Glutamatergic neuron (in vitro differentiated cells): ENCODE measurements at regions not wholly inside any gene's neighbourhood (a gene's known extent, or its start where the extent isn't known, plus 50 kb on each side); places are given as distances from the start of the nearest gene placed in this dataset.

Source experiments
- DNase-seq: peaks from one replicate; pipeline ENCODE4 v3.0.0; 2022
- H3K27ac Mint-ChIP-seq: one replicate; pipeline ENCODE4 v1.8.0; 2020; ENCODE audit warnings: mild to moderate bottlenecking, mixed read lengths, inconsistent platforms; ENCODE audit not compliant: unreplicated experiment
- H3K27me3 Mint-ChIP-seq: one replicate; pipeline ENCODE4 v1.8.0; 2020; ENCODE audit warnings: mild to moderate bottlenecking, moderate library complexity, mixed read lengths, inconsistent platforms; ENCODE audit not compliant: unreplicated experiment
- H3K36me3 Mint-ChIP-seq: one replicate; pipeline ENCODE4 v1.8.0; 2020; ENCODE audit warnings: mild to moderate bottlenecking, mixed read lengths, inconsistent platforms; ENCODE audit not compliant: unreplicated experiment
- H3K4me1 Mint-ChIP-seq: one replicate; pipeline ENCODE4 v1.8.0; 2020; ENCODE audit warnings: mild to moderate bottlenecking, low read depth, mixed read lengths, inconsistent platforms; ENCODE audit not compliant: unreplicated experiment
- H3K4me3 Mint-ChIP-seq: one replicate; pipeline ENCODE4 v1.8.0; 2020; ENCODE audit warnings: mild to moderate bottlenecking, mixed read lengths, inconsistent platforms; ENCODE audit not compliant: unreplicated experiment
- H3K9me3 Mint-ChIP-seq: one replicate; pipeline ENCODE4 v1.8.0; 2020; ENCODE audit warnings: mild to moderate bottlenecking, moderate library complexity, mixed read lengths, inconsistent platforms; ENCODE audit not compliant: unreplicated experiment
- TF ChIP-seq, protein P1 (sequence below): fragments of 200-600 bp; sonication (generic); IDR thresholded peaks from one replicate; pipeline ENCODE4 v1.5.0; 2021; ENCODE audit not compliant: partially characterized antibody, unreplicated experiment

DNA sequence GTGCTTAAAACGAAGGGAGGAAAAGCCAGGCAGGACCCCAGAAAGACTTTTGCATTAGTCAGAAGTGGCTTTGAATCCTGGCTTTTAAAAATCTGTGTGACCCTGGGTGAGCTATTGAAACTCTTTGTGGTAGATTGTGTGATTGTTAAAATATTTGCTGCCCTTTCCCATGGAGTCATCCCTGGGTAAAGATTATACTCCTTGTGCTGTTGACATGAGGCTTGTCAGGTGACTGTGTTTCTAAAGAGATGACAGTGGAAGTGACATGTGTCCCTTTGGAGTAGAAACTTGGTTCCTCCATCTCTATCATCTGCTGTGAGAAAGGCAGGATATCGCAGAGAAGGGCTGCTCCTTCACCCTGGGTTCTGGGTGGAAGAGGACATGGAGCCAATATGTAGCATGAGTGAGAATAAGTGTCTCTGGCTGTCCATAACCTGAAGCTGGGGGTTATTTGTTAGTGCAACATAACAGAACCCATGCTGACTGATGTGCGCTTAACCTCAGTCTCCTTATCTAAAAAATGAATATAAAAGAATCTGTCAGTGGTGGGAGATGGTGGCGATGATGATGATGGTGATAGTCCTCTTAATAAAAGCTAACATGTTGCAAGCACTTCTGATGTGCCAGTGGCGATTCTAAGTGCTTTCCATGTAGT is 187.6 kb downstream of the RHOU start:
- Mint-ChIP-seq H3K27ac (no peak overlapping the region), H3K9me3 (peaks cover 6% of the 10 kb centered on the region), H3K4me3 (no peak overlapping the region), H3K36me3 (peaks cover 8% of the 10 kb centered on the region), H3K27me3 (peaks cover 2% of the 10 kb centered on the region), H3K4me1 (peaks cover 17% of the 10 kb centered on the region)
- no peak for DNase-seq
- TF ChIP-seq, protein P1, sequence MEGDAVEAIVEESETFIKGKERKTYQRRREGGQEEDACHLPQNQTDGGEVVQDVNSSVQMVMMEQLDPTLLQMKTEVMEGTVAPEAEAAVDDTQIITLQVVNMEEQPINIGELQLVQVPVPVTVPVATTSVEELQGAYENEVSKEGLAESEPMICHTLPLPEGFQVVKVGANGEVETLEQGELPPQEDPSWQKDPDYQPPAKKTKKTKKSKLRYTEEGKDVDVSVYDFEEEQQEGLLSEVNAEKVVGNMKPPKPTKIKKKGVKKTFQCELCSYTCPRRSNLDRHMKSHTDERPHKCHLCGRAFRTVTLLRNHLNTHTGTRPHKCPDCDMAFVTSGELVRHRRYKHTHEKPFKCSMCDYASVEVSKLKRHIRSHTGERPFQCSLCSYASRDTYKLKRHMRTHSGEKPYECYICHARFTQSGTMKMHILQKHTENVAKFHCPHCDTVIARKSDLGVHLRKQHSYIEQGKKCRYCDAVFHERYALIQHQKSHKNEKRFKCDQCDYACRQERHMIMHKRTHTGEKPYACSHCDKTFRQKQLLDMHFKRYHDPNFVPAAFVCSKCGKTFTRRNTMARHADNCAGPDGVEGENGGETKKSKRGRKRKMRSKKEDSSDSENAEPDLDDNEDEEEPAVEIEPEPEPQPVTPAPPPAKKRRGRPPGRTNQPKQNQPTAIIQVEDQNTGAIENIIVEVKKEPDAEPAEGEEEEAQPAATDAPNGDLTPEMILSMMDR, result no peak

DNA sequence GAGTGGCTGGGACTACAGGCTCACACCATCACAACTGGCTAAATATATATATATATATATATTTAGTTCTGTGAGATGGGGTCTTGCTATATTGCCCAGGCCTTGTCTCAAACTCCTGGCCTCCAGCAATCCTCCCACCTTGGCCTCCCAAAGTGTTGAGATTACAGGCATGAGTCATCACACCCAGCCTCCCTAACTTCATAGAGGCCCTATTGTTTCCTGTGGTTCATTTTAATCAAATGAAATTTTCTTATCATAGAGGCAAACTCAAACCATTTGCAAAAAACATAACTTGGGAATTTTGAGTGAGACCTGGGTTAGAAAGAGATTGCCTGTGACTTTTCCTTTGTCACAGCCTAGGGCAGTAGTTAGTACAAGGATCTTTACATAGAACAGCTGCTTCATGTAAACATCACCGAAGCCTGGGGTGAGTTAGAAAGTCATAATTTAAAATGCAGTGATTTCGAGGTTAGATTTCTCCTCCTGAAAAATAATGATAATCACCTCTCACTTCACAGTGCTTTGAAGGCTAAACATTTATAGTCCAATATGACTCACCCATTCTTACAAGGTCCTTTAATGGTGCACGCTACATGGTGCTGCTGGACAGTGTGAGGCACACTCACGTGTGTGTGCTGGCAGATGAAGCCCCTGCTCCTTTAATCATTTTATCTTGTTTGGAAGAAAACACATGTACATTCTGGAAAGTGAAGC is 188.9 kb downstream of the RHOU start:
- H3K9me3 Mint-ChIP-seq, result peaks cover 6% of the 10 kb centered on the region

DNA sequence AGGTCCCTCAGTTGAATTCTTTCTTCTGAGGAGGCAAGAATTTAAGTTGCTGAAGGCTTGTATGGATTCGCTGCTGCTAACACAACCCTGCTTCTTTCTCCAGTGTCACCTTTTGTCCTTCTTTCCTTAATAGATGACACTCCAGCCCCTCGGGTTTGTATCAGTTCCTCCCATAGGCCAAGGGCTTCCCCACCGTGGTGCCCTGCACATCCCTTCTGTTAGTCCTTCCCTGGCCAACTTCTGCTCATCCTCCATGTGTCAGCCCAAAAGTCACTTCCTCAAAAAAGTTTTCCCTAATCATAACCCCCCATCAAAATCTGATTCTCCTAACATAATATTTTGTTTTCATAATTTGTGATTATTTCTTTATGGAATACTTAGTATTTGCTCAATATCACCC is 190.4 kb downstream of the RHOU start:
- peaks cover 15% of the 10 kb centered on the region for H3K36me3 Mint-ChIP-seq
- H3K27me3 Mint-ChIP-seq, result peaks cover 2% of the 10 kb centered on the region
- H3K27ac Mint-ChIP-seq, result no peak overlapping the region
- peaks cover 5% of the 10 kb centered on the region for H3K9me3 Mint-ChIP-seq
- no peak overlapping the region for H3K4me3 Mint-ChIP-seq
- DNase-seq, result no peak
- peaks cover 17% of the 10 kb centered on the region for H3K4me1 Mint-ChIP-seq
- TF ChIP-seq, protein P1, result no peak

More for the DNA sequence above, 188.9 kb downstream of the RHOU start:
- H3K27ac Mint-ChIP-seq, result no peak overlapping the region
- H3K27me3 Mint-ChIP-seq, result peaks cover 2% of the 10 kb centered on the region
- DNase-seq, result no peak
- peaks cover 17% of the 10 kb centered on the region for H3K4me1 Mint-ChIP-seq
- peaks cover 8% of the 10 kb centered on the region for H3K36me3 Mint-ChIP-seq
- TF ChIP-seq, protein P1, result no peak
- H3K4me3 Mint-ChIP-seq, result no peak overlapping the region

DNA sequence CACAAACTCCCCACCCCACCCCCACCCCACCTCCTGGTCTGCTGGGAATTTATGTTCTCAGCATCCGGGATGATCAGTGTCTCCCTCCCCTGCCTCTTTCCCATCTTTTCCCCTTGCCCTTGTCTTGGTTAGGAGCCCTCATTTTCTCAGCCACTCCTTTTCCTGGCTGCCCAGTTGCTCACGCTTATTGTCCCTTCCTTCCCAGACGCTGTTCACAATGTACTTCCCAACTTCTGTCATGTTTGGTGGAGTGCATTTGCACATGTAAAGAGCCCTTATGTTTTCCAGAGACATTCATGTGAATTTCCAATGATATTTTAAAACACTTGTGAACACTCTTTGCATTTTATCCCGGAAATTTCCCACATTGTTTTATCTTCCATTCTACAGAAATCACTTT is 192.1 kb downstream of the RHOU start:
- DNase-seq, result no peak
- peaks cover 2% of the 10 kb centered on the region for H3K27me3 Mint-ChIP-seq
- peaks cover 4% of the 10 kb centered on the region for H3K9me3 Mint-ChIP-seq
- H3K4me1 Mint-ChIP-seq, result peaks cover 14% of the 10 kb centered on the region
- H3K4me3 Mint-ChIP-seq, result no peak overlapping the region
- TF ChIP-seq, protein P1, result no peak
- H3K27ac Mint-ChIP-seq, result no peak overlapping the region
- peaks cover 15% of the 10 kb centered on the region for H3K36me3 Mint-ChIP-seq
